Ovary (tissue), 3 donors: ENCODE measurements at regions not wholly inside any gene's neighbourhood (a gene's known extent, or its start where the extent isn't known, plus 50 kb on each side); places are given as distances from the start of the nearest gene placed in this dataset.

ENCODE experiments used
- POLR2A ChIP-seq: fragments of 450-650 bp; IDR thresholded peaks from one replicate; pipeline ENCODE4 v1.6.1; 2017; ENCODE audit warnings: antibody characterized with exemption, mild to moderate bottlenecking, moderate library complexity
- TF ChIP-seq, protein P1 (sequence below), 3 donors: fragments of 450-650 bp in 2 of 3; fragments of 200-600 bp in 1 of 3; IDR thresholded peaks; one replicate each; pipeline versions ENCODE4 v1.5.1 to v1.8.0; 2016 to 2022; ENCODE audit warnings: antibody characterized with exemption in 3 of 3, mild to moderate bottlenecking in 1 of 3
- donor health status: DM: no; HTN: no; CAD: no.

- TF ChIP-seq, protein P1, sequence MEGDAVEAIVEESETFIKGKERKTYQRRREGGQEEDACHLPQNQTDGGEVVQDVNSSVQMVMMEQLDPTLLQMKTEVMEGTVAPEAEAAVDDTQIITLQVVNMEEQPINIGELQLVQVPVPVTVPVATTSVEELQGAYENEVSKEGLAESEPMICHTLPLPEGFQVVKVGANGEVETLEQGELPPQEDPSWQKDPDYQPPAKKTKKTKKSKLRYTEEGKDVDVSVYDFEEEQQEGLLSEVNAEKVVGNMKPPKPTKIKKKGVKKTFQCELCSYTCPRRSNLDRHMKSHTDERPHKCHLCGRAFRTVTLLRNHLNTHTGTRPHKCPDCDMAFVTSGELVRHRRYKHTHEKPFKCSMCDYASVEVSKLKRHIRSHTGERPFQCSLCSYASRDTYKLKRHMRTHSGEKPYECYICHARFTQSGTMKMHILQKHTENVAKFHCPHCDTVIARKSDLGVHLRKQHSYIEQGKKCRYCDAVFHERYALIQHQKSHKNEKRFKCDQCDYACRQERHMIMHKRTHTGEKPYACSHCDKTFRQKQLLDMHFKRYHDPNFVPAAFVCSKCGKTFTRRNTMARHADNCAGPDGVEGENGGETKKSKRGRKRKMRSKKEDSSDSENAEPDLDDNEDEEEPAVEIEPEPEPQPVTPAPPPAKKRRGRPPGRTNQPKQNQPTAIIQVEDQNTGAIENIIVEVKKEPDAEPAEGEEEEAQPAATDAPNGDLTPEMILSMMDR (IDR thresholded peaks at IDR 0.05), result no peak
- TF ChIP-seq POLR2A, result no peak
These were observed 679.9 kb upstream of the CCDC179 start for GRCh38 chr11:23540101-23540561.
